Stimulated activated memory B cell treated with anti-CD40 and anti-IgM and Interleukin-4, amounts not matched to agents 10 μg/mL and 1 μg/mL and 100 μg/mL, for 72 hours (primary cell): ENCODE measurements at regions not wholly inside any gene's neighbourhood (a gene's known extent, or its start where the extent isn't known, plus 50 kb on each side); places are given as distances from the start of the nearest gene placed in this dataset.

ENCODE experiments used
- ATAC-seq: fragments of 150-1000 bp; cut with Tn5 transposase; 2 replicates; pipeline ENCODE4 v1.10.0; 2021
- H3K27ac Mint-ChIP-seq: one replicate; pipeline ENCODE4 v1.8.0; 2022; ENCODE audit warnings: mild to moderate bottlenecking, mixed read lengths
- H3K27me3 Mint-ChIP-seq: one replicate; pipeline ENCODE4 v1.8.0; 2022; ENCODE audit warnings: mixed read lengths
- H3K36me3 Mint-ChIP-seq: one replicate; pipeline ENCODE4 v1.8.0; 2022; ENCODE audit warnings: mixed read lengths
- H3K4me1 Mint-ChIP-seq: one replicate; pipeline ENCODE4 v1.8.0; 2022; ENCODE audit warnings: mixed read lengths
- H3K4me3 Mint-ChIP-seq: one replicate; pipeline ENCODE4 v1.8.0; 2022; ENCODE audit warnings: mild to moderate bottlenecking, moderate library complexity, mixed read lengths
- H3K9me3 Mint-ChIP-seq: one replicate; pipeline ENCODE4 v1.8.0; 2022; ENCODE audit warnings: mixed read lengths

- no peaks in the 10 kb centered on the region for H3K27me3 Mint-ChIP-seq
- no peaks in the 10 kb centered on the region for H3K4me1 Mint-ChIP-seq
- no peak overlapping the region for H3K4me3 Mint-ChIP-seq
- ATAC-seq, result no peak
- no peak overlapping the region for H3K27ac Mint-ChIP-seq
- H3K9me3 Mint-ChIP-seq, result peaks cover 3% of the 10 kb centered on the region
- no peaks in the 10 kb centered on the region for H3K36me3 Mint-ChIP-seq
Measured at GRCh38 chr12:28114488-28114887, 75.8 kb upstream of the CCDC91 start.

DNA sequence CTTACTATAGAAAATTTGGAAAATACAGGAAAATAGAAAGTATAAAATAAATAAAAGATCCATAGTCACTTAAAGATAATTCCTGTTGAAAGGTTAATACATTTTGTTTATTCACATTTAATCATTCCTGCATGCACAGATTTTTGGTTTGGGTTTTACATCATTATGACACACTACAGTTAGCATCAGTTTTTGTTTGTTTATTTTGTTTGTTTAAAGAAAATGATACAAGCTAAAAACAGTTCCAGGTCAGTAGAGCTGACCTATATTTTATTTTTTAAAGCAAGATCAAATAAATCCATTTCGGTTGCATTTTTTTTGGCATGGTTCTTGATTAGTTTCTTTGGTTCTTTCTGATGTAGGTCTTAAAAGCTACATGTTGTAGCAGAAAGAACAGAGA lies 68.8 kb upstream of the CCDC91 start:
- H3K27me3 Mint-ChIP-seq, result no peaks in the 10 kb centered on the region
- H3K27ac Mint-ChIP-seq, result no peak overlapping the region
- ATAC-seq, result no peak
- H3K4me1 Mint-ChIP-seq, result no peaks in the 10 kb centered on the region
- no peaks in the 10 kb centered on the region for H3K9me3 Mint-ChIP-seq
- no peaks in the 10 kb centered on the region for H3K36me3 Mint-ChIP-seq
- H3K4me3 Mint-ChIP-seq, result no peak overlapping the region

GRCh38 chr12:28121899-28122655 lies 68.2 kb upstream of the CCDC91 start:
- H3K27ac Mint-ChIP-seq, result no peak overlapping the region
- H3K4me1 Mint-ChIP-seq, result no peaks in the 10 kb centered on the region
- no peaks in the 10 kb centered on the region for H3K27me3 Mint-ChIP-seq
- H3K9me3 Mint-ChIP-seq, result no peaks in the 10 kb centered on the region
- ATAC-seq, result no peak
- no peaks in the 10 kb centered on the region for H3K36me3 Mint-ChIP-seq
- H3K4me3 Mint-ChIP-seq, result no peak overlapping the region

DNA sequence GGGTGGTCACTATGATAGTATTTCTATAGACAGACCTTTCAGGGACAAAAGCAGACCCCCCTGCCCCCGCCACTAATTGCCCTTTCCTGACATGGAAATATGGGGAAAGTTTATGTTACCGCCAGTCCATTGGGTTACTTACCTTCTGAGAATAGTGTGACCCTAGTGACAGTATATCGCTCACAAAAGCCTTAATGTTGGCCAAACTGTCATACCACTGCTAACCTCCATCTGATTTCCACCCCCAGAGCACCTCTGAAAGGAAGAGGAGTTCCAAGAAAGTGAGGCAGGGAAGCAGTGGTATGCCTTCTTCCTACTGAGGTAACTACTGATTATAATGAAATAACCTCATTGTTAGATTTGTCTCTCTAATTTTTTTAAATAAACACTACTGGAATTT lies 67.5 kb upstream of the CCDC91 start:
- Mint-ChIP-seq H3K4me3 (no peak overlapping the region), H3K27ac (no peak overlapping the region), H3K4me1 (no peaks in the 10 kb centered on the region), H3K27me3 (no peaks in the 10 kb centered on the region), H3K9me3 (no peaks in the 10 kb centered on the region), H3K36me3 (no peaks in the 10 kb centered on the region)
- no peak for ATAC-seq

GRCh38 chr12:28127455-28127854 lies 62.8 kb upstream of the CCDC91 start:
- H3K9me3 Mint-ChIP-seq, result no peaks in the 10 kb centered on the region
- ATAC-seq, result no peak
- H3K4me1 Mint-ChIP-seq, result no peaks in the 10 kb centered on the region
- H3K4me3 Mint-ChIP-seq, result no peak overlapping the region
- H3K27ac Mint-ChIP-seq, result no peak overlapping the region
- no peaks in the 10 kb centered on the region for H3K27me3 Mint-ChIP-seq
- H3K36me3 Mint-ChIP-seq, result no peaks in the 10 kb centered on the region

DNA sequence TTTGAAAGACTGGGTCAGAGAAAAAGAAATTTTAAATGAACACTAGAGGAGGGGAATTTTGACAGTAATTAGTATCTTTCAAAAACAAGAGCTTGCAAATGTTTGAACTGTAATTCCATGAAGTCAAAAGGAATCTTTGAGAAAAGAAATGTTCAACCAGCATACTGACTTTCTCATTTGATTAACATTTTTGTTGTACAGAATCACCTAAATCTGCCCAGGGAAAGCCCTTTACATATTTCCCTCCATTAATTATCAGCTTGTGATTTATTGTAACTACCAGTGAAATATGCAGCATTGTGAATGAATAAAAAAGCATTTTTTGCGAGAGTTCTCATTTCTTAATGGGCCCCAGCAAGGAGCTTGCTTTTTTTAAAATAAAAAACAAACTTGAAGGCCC lies 61.2 kb upstream of the CCDC91 start:
- Mint-ChIP-seq H3K9me3 (no peaks in the 10 kb centered on the region), H3K4me1 (no peaks in the 10 kb centered on the region), H3K36me3 (no peaks in the 10 kb centered on the region), H3K4me3 (no peak overlapping the region), H3K27me3 (no peaks in the 10 kb centered on the region), H3K27ac (no peak overlapping the region)
- no peak for ATAC-seq

- H3K27me3 Mint-ChIP-seq, result no peaks in the 10 kb centered on the region
- no peaks in the 10 kb centered on the region for H3K4me1 Mint-ChIP-seq
- H3K27ac Mint-ChIP-seq, result no peak overlapping the region
- H3K9me3 Mint-ChIP-seq, result no peaks in the 10 kb centered on the region
- no peak for ATAC-seq
- no peak overlapping the region for H3K4me3 Mint-ChIP-seq
- H3K36me3 Mint-ChIP-seq, result no peaks in the 10 kb centered on the region
Measured at GRCh38 chr12:28130234-28130624, 60.0 kb upstream of the CCDC91 start.

- Mint-ChIP-seq H3K27ac (no peak overlapping the region), H3K4me1 (no peaks in the 10 kb centered on the region), H3K27me3 (no peaks in the 10 kb centered on the region), H3K4me3 (no peak overlapping the region), H3K9me3 (no peaks in the 10 kb centered on the region), H3K36me3 (no peaks in the 10 kb centered on the region)
- no peak for ATAC-seq
Measured at GRCh38 chr12:28130625-28131598, 59.3 kb upstream of the CCDC91 start.

GRCh38 chr12:28132398-28132797 lies 57.9 kb upstream of the CCDC91 start:
- Mint-ChIP-seq H3K4me1 (no peaks in the 10 kb centered on the region), H3K36me3 (no peaks in the 10 kb centered on the region), H3K27ac (no peak overlapping the region), H3K27me3 (no peaks in the 10 kb centered on the region), H3K4me3 (no peak overlapping the region), H3K9me3 (no peaks in the 10 kb centered on the region)
- ATAC-seq, result no peak

DNA sequence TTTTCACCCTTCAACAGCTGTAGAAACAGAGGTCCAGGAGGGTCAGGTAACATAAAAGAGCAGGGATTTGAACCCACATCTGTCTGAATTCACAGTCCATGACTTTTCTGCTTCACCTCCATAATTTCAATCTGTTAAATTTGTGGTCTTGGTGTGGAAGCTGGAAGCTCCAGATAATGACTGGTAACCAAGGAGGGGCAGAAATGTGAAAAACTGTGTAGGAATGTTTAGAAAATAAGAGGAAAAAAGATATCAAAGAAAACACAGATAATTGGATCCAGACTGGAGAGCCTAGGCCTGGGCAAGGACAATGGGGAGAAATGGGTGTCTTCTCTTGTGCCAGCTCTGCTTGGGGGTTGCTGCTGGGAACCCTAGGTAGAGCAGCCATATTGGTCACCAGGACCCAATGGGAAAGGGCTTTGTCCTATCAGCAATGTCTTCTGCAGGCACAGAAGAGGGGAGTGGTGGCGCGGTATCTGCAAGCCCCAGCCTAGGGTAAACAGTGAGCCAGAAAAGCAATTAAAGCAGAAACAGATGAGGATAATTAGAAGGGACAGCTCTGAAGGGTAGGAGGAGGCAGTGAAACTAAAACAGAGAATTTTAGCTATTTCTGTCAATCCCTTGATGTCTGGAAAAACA lies 54.3 kb upstream of the CCDC91 start:
- H3K4me1 Mint-ChIP-seq, result no peaks in the 10 kb centered on the region
- H3K36me3 Mint-ChIP-seq, result no peaks in the 10 kb centered on the region
- no peak overlapping the region for H3K4me3 Mint-ChIP-seq
- no peaks in the 10 kb centered on the region for H3K27me3 Mint-ChIP-seq
- peak; percentile 22 for ATAC-seq
- H3K9me3 Mint-ChIP-seq, result no peaks in the 10 kb centered on the region
- H3K27ac Mint-ChIP-seq, result no peak overlapping the region

DNA sequence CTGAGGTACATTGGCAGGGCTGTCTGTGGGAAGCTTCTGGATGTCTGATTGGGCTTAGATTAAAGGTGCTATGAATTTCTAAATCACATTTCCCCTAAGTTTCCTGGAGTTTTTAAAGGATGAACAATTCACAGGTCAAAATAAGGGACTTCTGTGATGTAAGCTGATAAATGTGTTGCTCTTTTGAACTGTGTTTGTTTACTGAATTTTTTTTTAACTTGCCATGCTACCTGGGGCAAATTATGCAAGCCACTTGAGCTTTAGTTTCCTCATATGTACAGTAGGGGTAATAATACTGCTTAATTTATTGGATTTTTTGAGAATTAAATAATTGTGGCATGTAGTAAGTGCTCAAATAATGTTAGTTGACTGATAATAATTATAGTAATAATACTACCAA lies 52.8 kb upstream of the CCDC91 start:
- Mint-ChIP-seq H3K36me3 (no peaks in the 10 kb centered on the region), H3K9me3 (no peaks in the 10 kb centered on the region), H3K27me3 (no peaks in the 10 kb centered on the region), H3K4me1 (no peaks in the 10 kb centered on the region), H3K27ac (no peak overlapping the region), H3K4me3 (no peak overlapping the region)
- no peak for ATAC-seq

- no peaks in the 10 kb centered on the region for H3K9me3 Mint-ChIP-seq
- H3K4me1 Mint-ChIP-seq, result no peaks in the 10 kb centered on the region
- ATAC-seq, result peak; percentile 41
- no peak overlapping the region for H3K27ac Mint-ChIP-seq
- H3K36me3 Mint-ChIP-seq, result no peaks in the 10 kb centered on the region
- no peak overlapping the region for H3K4me3 Mint-ChIP-seq
- no peaks in the 10 kb centered on the region for H3K27me3 Mint-ChIP-seq
Measured at GRCh38 chr12:28140404-28140803, 49.9 kb upstream of the CCDC91 start.
